Stimulated activated CD4-positive, alpha-beta T cell treated with anti-CD3 and anti-CD28 coated beads, Interleukin-15, amount 100 ng/mL, for 24 hours (primary cell): ENCODE measurements at regions not wholly inside any gene's neighbourhood (a gene's known extent, or its start where the extent isn't known, plus 50 kb on each side); places are given as distances from the start of the nearest gene placed in this dataset.
"Not testable (repeated sequence)": the region's sequence is repeated elsewhere in the genome, so short reads cannot be mapped to it uniquely, and the experiment has no call there.

Experiments
- DNase-seq: peaks from one replicate; pipeline ENCODE4 v3.0.0-alpha.2; 2020

DNA sequence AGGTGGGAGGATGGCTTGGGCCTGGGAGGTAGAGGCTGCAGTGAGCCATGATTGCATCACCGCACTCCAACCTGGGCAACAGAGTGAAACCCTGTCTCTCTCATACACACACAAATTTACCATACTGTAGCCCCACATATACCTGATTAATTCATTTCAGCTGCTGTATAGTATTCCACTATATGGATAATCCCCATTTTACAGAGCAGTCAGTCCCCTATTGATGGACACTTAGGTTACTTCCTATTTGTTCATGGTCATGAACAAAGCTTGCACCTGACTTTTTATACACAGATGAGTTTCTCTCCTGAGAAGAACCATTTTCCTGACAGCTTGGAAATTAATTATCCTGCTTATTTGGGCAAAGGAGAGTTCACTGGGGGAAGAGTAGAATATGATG lies 59.2 kb downstream of the EMX2 start:
- DNase-seq = no peak

- DNase-seq = no peak
Measured at GRCh38 chr10:117603081-117603480, 60.5 kb downstream of the EMX2 start.

DNA sequence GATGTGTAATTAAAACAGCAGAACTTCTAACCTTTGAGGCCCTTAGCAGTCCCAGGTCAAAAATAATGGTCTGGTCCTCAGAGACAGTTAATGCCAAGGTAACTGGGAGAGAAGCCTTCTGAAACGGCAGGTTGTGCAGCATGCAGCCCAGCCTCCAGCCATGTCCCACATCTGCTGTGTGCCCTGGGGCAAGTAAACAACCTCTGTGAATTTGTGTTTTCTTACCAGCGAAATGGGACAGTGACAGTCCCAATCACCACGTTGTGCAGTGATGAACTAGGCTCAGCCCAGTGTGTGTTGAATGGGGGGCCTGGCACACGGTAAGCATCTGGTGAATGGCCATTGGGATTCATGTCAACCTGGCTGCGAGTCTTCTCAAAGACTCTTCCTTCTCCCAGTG lies 61.2 kb downstream of the EMX2 start:
- no peak for DNase-seq

- DNase-seq = no peak
Measured at GRCh38 chr10:117609095-117609795, 66.7 kb downstream of the EMX2 start.

GRCh38 chr10:117609796-117610170 lies 67.2 kb downstream of the EMX2 start:
- DNase-seq = no peak

GRCh38 chr10:117610321-117610720 lies 67.8 kb downstream of the EMX2 start:
- no peak for DNase-seq

- DNase-seq = no peak
Measured at GRCh38 chr10:117612113-117612512, 69.6 kb downstream of the EMX2 start.

DNA sequence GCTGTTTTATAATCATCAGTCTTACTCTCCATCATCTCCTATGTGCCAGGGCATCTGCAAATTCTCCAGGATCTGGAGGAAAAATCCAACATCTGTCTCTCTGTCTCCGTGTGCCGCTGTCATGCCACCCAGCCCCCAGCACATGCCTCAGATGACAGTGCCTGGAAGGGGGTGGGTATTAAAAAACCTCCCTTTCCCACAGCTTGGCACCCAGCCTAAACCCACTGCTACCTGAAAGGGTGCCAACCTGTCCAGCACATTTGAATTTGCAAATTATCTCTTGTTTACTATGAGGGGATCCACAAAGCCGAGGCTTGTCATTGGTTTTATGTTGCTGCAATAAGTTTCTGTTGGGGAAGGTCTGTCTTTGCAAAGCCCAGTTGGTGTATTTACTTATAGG lies 73.1 kb downstream of the EMX2 start:
- no peak for DNase-seq

DNA sequence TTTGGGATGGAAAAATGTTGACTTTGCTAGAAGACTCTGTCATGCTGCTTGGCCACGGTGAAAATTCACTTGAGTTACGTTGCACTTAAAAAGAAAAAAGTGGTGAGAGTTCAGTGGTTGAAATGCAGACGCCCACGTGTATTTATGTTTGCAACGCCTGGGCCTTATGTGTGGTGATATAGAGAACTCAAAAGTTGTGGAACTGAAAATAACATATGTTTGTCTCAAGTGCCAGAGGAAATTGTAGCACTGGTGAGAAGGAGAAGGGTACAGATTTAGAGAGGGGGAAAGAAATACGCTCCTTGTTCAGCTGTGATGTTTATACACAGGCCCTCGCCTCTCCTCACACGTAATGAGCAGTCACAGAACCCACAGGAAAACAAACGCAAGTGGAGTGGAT lies 73.6 kb downstream of the EMX2 start:
- no peak for DNase-seq

- no peak for DNase-seq
Measured at GRCh38 chr10:117617086-117617485, 74.5 kb downstream of the EMX2 start.

DNA sequence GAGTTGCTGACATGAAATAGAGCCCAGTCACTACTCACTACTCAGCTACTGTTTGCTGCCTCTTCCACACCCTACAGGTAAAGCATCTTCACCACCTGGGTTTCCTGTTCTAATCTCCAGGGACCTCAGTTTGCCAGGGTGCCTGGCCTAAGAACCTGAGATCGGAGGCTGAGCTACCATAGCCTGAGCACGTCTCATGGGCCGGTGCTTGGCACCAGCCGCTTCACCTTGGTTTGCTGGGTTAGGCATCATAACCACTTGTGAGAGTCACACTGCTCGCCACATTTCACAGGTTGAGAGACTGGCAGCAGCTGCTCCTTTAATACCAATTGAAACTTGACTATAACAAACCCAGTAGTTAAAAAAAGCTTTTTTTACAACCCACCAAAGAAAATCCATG lies 75.1 kb downstream of the EMX2 start:
- DNase-seq = no peak

DNA sequence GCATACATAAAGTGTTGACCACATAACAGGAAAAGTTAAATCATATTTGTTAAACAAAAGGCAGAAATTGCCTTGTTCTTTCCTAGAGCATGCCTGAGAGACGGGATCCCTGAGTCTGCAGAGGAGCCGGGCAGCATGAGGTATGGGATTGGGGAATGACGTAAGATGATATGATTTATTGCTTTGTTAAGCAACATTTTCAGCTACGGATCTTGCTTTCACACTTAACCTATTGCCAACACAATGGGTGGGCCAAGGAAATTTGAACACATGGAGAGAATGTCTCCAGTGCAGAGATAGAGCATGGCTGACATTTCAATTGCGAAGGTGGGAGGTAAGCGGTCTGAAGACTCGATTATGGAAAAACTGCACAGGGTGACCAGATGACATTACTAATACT lies 76.7 kb downstream of the EMX2 start:
- DNase-seq = no peak

GRCh38 chr10:117619707-117620405 lies 77.3 kb downstream of the EMX2 start:
- DNase-seq = no peak

DNA sequence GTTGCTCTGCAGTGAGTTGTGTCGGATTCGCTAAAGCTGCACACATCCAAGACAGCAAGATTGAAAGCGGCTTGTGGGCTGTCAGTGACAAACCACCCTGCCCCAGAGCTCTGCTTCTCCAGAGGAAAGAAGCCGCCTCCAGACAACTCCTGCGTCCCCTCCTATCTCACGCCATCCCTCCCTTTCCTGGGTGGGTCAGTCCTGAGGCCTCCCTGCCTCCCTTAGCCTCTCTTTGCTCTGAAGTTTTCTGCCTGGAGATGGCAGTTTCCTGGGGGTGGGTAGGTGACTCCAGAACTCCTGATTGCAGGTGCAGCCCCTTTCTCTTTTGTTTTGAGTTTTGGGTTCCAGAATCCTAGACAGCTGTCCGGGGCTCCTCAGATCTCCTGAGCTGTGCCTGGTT lies 78.7 kb downstream of the EMX2 start:
- DNase-seq = no peak

- DNase-seq = no peak
Measured at GRCh38 chr10:117621795-117622420, 79.4 kb downstream of the EMX2 start.

GRCh38 chr10:117622471-117623184 lies 80.1 kb downstream of the EMX2 start:
- DNase-seq = no peak

DNA sequence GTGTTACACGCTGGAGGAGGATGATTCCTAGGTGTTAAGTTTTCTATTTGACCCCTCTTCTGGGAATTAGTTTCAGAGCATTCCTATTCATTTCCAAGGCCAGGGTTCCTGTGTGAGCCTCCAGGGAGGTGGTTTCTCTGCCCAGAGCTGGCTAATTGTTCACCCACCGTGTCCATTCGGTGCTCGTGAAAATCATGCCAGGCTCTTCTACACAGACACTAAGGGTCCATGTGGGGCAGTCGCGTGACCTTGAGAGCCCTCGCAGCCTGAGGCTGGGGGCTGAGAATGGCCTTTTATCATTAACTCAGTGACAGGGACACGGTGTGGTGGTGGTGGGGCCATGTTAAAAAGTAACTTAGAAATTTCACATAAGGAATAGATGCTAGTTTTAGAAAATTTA lies 83.7 kb downstream of the EMX2 start:
- DNase-seq = no peak

GRCh38 chr10:117627561-117627960 lies 85.0 kb downstream of the EMX2 start:
- no peak for DNase-seq

GRCh38 chr10:117629717-117630116 lies 87.2 kb downstream of the EMX2 start:
- not testable (repeated sequence) for DNase-seq

DNA sequence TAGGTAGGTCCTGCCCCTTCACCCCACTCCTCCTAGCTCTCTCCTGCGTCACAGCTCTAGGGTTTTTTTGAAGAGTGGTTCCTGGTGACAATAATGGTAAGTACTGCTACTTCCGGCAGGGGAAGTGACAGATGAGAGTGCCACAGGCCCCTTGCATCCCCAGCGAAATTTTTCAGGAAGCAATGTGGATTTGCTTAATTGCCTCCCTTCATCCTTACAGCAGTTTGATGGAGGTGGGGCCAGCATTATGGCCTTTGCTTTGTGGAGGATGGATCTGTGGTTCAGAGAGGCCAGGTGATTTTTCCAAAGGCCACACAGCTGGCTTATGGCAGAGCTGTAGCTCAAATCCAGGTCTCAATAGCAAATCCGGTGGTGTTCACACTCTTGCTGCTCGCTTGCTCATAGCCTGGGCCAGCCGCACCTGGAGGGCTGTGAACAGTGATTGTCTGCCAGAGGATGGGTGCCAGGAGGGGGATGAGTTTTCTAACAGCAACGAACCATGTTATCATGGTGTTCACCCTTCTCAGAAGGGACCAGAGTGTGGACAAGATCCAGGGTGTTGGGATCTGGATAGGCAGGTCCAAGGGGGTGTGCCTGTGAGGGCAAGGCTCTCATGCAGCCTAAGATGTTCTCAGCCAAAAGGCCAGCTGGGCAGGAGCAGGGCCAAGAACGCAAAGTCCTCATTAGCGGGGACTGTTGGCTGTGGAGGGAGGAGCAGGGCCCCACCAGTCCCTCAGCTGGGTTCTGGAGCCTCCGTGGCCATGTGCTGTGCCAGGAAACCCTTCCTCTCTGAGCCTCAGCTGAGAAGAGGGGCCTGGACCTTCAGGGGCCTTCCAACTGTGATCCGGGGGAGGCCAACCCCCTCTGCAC lies 89.0 kb downstream of the EMX2 start:
- no peak for DNase-seq

- DNase-seq = no peak
Measured at GRCh38 chr10:117632406-117632805, 89.9 kb downstream of the EMX2 start.

DNA sequence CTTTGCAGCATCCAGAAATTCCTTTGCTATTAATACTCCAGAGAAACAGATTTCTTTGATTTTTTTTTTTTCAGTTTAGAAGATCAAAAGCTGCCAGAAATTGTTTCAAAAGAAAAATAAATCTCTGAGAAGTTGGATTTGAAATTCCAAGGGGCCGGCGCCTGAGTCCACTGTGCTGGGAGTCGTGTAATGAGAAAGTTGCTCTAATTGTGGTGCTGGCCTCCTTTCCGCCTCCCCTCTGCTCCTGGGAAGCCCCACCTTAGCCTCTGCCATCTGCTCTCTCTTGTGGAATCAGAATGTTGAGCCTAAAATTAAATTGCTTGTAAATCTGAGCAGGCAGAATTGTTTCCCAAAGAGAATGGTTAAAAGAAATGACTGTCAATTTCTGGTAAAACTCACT lies 93.3 kb downstream of the EMX2 start:
- no peak for DNase-seq

GRCh38 chr10:117638200-117638599 lies 95.7 kb downstream of the EMX2 start:
- no peak for DNase-seq
